Osteoblast (primary cell): ENCODE measurements at regions not wholly inside any gene's neighbourhood (a gene's known extent, or its start where the extent isn't known, plus 50 kb on each side); places are given as distances from the start of the nearest gene placed in this dataset.

Source experiments
- DNase-seq: peaks from one replicate; pipeline ENCODE4 v3.0.0; 2011; ENCODE audit warnings: low spot score, mixed read lengths; ENCODE audit not compliant: insufficient read length; ENCODE audit errors: missing footprints
- H2AFZ ChIP-seq: 2 replicates; pipeline ENCODE4 v1.6.0; 2011; ENCODE audit warnings: mild to moderate bottlenecking, low read length
- H3K27ac ChIP-seq: 2 replicates; pipeline ENCODE4 v1.5.1; 2011; ENCODE audit warnings: mild to moderate bottlenecking, low read depth, low read length, moderate library complexity
- H3K27me3 ChIP-seq: 2 replicates; pipeline ENCODE4 v1.6.0; 2012; ENCODE audit warnings: mild to moderate bottlenecking, control low read depth, inconsistent platforms, low read length, moderate library complexity; ENCODE audit not compliant: insufficient read depth
- H3K36me3 ChIP-seq: 2 replicates; pipeline ENCODE4 v1.5.1; 2011; ENCODE audit warnings: mild to moderate bottlenecking, low read length, control low read depth, moderate library complexity; ENCODE audit not compliant: insufficient read depth
- H3K4me1 ChIP-seq: 2 replicates; pipeline ENCODE4 v1.5.1; 2011; ENCODE audit warnings: mild to moderate bottlenecking, low read length, control low read depth, moderate library complexity; ENCODE audit not compliant: insufficient read depth
- H3K4me2 ChIP-seq: 2 replicates; pipeline ENCODE4 v1.6.0; 2011; ENCODE audit warnings: mild to moderate bottlenecking, low read length; ENCODE audit not compliant: insufficient read depth
- H3K4me3 ChIP-seq: fragments of 200-600 bp; sonication (generic); 3 replicates; pipeline ENCODE4 v1.5.1; 2012; ENCODE audit warnings: mild to moderate bottlenecking, low read length, inconsistent platforms; ENCODE audit not compliant: insufficient read depth
- H3K79me2 ChIP-seq: 2 replicates; pipeline ENCODE4 v1.6.0; 2012; ENCODE audit warnings: mild to moderate bottlenecking, low read length, control low read depth, inconsistent platforms; ENCODE audit not compliant: insufficient read depth
- H3K9me3 ChIP-seq: 2 replicates; pipeline ENCODE4 v1.5.1; 2011; ENCODE audit warnings: low read depth, low read length, control low read depth
- H4K20me1 ChIP-seq: 2 replicates; pipeline ENCODE4 v1.6.0; 2012; ENCODE audit warnings: mild to moderate bottlenecking, low read length, control low read depth; ENCODE audit not compliant: insufficient read depth
- CTCF ChIP-seq: IDR thresholded peaks from 2 replicates; pipeline ENCODE4 v1.5.1; 2011; ENCODE audit warnings: mild to moderate bottlenecking, low read depth, low read length, moderate library complexity; ENCODE audit errors: extremely low read depth

DNA sequence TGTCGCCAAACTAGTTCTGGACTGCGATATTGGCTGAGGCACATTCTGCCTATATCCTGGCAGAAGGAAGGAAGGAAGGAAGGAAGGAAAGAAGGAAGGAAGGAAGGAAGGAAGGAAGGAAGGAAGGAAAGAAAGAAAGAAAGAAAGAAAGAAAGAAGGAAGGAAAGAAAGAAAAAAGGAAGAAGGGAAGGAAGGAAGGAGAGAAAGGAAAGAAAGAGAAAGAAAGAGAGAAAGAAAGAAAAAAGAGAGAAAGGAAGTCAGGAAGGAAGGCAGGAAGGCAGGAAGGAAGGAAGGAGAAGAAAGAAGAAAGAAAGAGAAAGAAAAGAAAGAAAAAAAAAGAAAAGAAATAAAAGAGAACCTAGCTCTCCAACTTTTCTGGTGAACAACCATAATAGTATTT lies 587.1 kb downstream of the RBFOX1 start:
- H3K4me2 ChIP-seq, result no peak overlapping the region
- no peaks in the 10 kb centered on the region for H4K20me1 ChIP-seq
- no peak for DNase-seq
- H3K4me3 ChIP-seq, result no peak overlapping the region
- no peaks in the 10 kb centered on the region for H3K79me2 ChIP-seq
- no peak overlapping the region for H3K27ac ChIP-seq
- no peak overlapping the region for H2AFZ ChIP-seq
- no peaks in the 10 kb centered on the region for H3K4me1 ChIP-seq
- no peaks in the 10 kb centered on the region for H3K9me3 ChIP-seq
- H3K27me3 ChIP-seq, result no peaks in the 10 kb centered on the region
- no peaks in the 10 kb centered on the region for H3K36me3 ChIP-seq
- no peak for TF ChIP-seq CTCF

DNA sequence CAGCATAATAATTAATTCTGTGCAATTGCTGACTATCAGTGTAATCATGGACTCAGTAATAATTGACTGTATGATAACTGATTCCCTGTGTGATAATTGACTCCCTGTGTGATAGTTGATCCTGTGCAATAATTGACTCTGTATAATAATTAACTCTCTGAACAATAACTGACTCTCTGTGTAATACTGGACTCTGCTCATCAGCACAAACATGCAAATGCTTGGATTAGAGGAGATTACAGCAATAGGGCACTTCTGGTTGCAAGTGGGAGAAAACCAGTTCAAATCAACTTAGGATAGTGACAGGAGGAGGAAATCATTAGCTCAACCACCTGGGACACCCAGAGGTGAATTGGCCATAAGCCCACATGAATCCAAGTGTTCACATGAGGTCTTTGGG lies 582.1 kb downstream of the RBFOX1 start:
- no peak overlapping the region for H2AFZ ChIP-seq
- DNase-seq, result no peak
- no peaks in the 10 kb centered on the region for H4K20me1 ChIP-seq
- no peaks in the 10 kb centered on the region for H3K4me1 ChIP-seq
- H3K79me2 ChIP-seq, result no peaks in the 10 kb centered on the region
- no peaks in the 10 kb centered on the region for H3K36me3 ChIP-seq
- TF ChIP-seq CTCF, result no peak
- H3K27me3 ChIP-seq, result no peaks in the 10 kb centered on the region
- no peak overlapping the region for H3K4me3 ChIP-seq
- H3K9me3 ChIP-seq, result no peaks in the 10 kb centered on the region
- H3K27ac ChIP-seq, result no peak overlapping the region
- H3K4me2 ChIP-seq, result no peak overlapping the region

DNA sequence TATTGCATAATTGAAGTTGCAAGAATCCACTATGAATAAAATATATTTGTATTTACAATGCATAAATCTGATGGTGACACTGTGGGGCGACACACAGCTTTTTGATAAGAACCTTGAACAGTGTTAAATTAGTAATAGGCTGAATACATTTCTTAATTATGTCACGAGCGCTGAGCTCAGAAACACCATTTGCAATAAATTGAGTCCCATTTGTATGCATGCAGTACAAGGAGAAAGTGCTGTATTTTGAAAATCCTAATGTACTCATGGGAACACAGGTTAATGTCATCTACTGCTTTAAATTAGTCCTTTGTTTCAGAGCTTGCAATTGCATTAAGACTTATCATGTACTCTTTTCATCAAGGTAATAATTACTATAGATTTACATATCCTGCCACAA lies 579.5 kb downstream of the RBFOX1 start:
- Histone ChIP-seq H3K79me2 (no peaks in the 10 kb centered on the region), H3K27ac (no peak overlapping the region), H3K4me1 (no peaks in the 10 kb centered on the region), H3K9me3 (no peaks in the 10 kb centered on the region), H3K27me3 (no peaks in the 10 kb centered on the region), H2AFZ (no peak overlapping the region), H3K4me2 (no peak overlapping the region), H3K36me3 (no peaks in the 10 kb centered on the region), H4K20me1 (no peaks in the 10 kb centered on the region), H3K4me3 (no peak overlapping the region)
- TF ChIP-seq CTCF, result no peak
- DNase-seq, result no peak

DNA sequence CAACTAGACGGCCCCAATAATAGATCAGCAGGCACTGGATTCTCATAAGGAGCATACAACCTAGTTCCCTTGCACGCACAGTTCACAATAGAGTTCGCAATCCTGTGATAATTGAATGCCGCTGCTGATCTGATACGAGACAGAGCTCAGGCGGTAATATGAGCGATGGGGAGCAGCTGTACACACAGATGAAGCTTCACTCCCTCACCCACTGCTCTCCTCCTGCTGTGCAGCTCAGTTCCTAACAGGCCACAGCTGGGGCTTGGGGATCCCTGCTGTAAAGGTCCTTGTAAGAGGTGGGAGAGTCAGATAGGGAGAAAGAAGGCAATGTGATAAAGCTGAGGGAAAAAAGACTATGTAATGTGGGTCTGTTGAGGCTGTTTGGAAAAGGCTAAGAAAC lies 577.5 kb downstream of the RBFOX1 start:
- DNase-seq, result no peak
- Histone ChIP-seq H4K20me1 (no peaks in the 10 kb centered on the region), H3K36me3 (no peaks in the 10 kb centered on the region), H2AFZ (no peak overlapping the region), H3K27me3 (no peaks in the 10 kb centered on the region), H3K79me2 (no peaks in the 10 kb centered on the region), H3K9me3 (no peaks in the 10 kb centered on the region), H3K4me1 (no peaks in the 10 kb centered on the region), H3K27ac (no peak overlapping the region), H3K4me2 (no peak overlapping the region), H3K4me3 (no peak overlapping the region)
- no peak for TF ChIP-seq CTCF
